ENCODE measurements at regions not wholly inside any gene's neighbourhood (a gene's known extent, or its start where the extent isn't known, plus 50 kb on each side); places are given as distances from the start of the nearest gene placed in this dataset.

DNA sequence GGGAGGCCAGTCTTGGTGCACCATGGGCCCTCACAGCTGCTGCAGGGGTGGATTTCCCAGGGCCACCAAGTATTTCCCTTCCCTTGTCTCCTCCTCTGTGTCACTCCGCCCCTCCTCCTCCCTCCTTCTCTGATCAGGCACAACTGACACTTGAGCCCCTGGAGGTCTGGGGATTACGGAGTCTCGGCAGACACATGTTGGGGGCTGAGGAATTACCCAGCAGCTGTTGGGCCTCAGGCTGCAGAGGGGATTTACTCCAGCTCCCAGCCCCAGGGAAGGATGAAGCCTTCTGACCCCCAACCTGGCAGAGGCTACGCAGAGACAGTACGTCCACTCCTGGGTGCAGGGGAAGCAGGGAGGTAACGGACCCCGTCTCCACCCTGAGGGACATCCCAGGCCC lies 420.5 kb upstream of the SULF2 start:
- TF ChIP-seq POLR2AphosphoS5 (IDR thresholded peaks at IDR 0.05) (no peak), CTCF (IDR thresholded peaks at IDR 0.05) (no peak)
